OCI-LY1 (cell line): ENCODE measurements at regions not wholly inside any gene's neighbourhood (a gene's known extent, or its start where the extent isn't known, plus 50 kb on each side); places are given as distances from the start of the nearest gene placed in this dataset.

Source experiments
- H2AFZ ChIP-seq: fragments of 200-600 bp; sonication (generic), shearing (Covaris generic); 2 replicates; pipeline ENCODE4 v1.6.0; 2014; ENCODE audit warnings: antibody characterized with exemption, mild to moderate bottlenecking, low read length
- H3F3A ChIP-seq: fragments of 200-600 bp; sonication (generic), shearing (Covaris generic); 2 replicates; pipeline ENCODE4 v1.6.0; 2014; ENCODE audit warnings: mild to moderate bottlenecking, antibody characterized with exemption, low read length, moderate library complexity; ENCODE audit not compliant: insufficient read depth
- H3K27ac ChIP-seq: fragments of 200-600 bp; sonication (generic); 2 replicates; pipeline ENCODE4 v1.5.1; 2014; ENCODE audit warnings: low read length, mixed run types, mild to moderate bottlenecking, low read depth; ENCODE audit not compliant: poor library complexity, severe bottlenecking
- H3K27me3 ChIP-seq: fragments of 200-600 bp; sonication (generic); 2 replicates; pipeline ENCODE4 v1.6.0; 2014; ENCODE audit warnings: antibody characterized with exemption, mild to moderate bottlenecking, low read length, moderate library complexity; ENCODE audit not compliant: insufficient read depth
- H3K36me3 ChIP-seq: fragments of 200-600 bp; sonication (generic); 2 replicates; pipeline ENCODE4 v1.6.1; 2014; ENCODE audit warnings: mild to moderate bottlenecking, antibody characterized with exemption, low read length, moderate library complexity, mixed read lengths; ENCODE audit not compliant: insufficient read depth
- H3K4me1 ChIP-seq: fragments of 200-600 bp; sonication (generic); 2 replicates; pipeline ENCODE4 v1.5.1; 2014; ENCODE audit warnings: mild to moderate bottlenecking, low read length, moderate library complexity; ENCODE audit not compliant: insufficient read depth, severe bottlenecking
- H3K4me2 ChIP-seq: fragments of 200-600 bp; sonication (generic), shearing (Covaris generic); 2 replicates; pipeline ENCODE4 v1.6.1; 2014; ENCODE audit warnings: low read length
- H3K4me3 ChIP-seq: fragments of 200-600 bp; sonication (generic); 2 replicates; pipeline ENCODE4 v1.5.1; 2014; ENCODE audit warnings: low read length, low read depth, mild to moderate bottlenecking, mixed read lengths; ENCODE audit not compliant: poor library complexity, severe bottlenecking
- H3K79me2 ChIP-seq: fragments of 200-600 bp; shearing (Covaris generic); 2 replicates; pipeline ENCODE4 v1.6.1; 2016; ENCODE audit warnings: mixed run types, low read length, mixed read lengths; ENCODE audit not compliant: insufficient read depth
- H3K9ac ChIP-seq: fragments of 200-600 bp; sonication (generic), shearing (Covaris generic); 2 replicates; pipeline ENCODE4 v1.6.1; 2014; ENCODE audit warnings: mild to moderate bottlenecking, low read length, mixed read lengths
- H3K9me2 ChIP-seq: fragments of 200-600 bp; sonication (generic), shearing (Covaris generic); 2 replicates; pipeline ENCODE4 v1.6.1; 2014; ENCODE audit warnings: low read depth, mild to moderate bottlenecking, low read length, mixed read lengths
- H3K9me3 ChIP-seq: fragments of 200-600 bp; shearing (Covaris generic); 2 replicates; pipeline ENCODE4 v1.6.1; 2014; ENCODE audit warnings: low read length, mixed read lengths
- H4K20me1 ChIP-seq: fragments of 200-600 bp; sonication (generic), shearing (Covaris generic); 2 replicates; pipeline ENCODE4 v1.6.0; 2016; ENCODE audit warnings: mild to moderate bottlenecking, low read length; ENCODE audit not compliant: insufficient read depth
- EZH2 ChIP-seq: fragments of 200-600 bp; sonication (generic), shearing (Covaris generic); IDR thresholded peaks from 2 replicates; pipeline ENCODE4 v1.8.0; 2017; ENCODE audit warnings: borderline replicate concordance, mixed run types, mild to moderate bottlenecking, antibody characterized with exemption, low read length, moderate library complexity, mixed read lengths
- TF ChIP-seq, protein P1 (sequence below): fragments of 200-600 bp; sonication (generic), shearing (Covaris generic); IDR thresholded peaks from 2 replicates; pipeline ENCODE4 v1.5.1; 2017; ENCODE audit warnings: mild to moderate bottlenecking, antibody characterized with exemption, low read length, moderate library complexity, mixed read lengths

DNA sequence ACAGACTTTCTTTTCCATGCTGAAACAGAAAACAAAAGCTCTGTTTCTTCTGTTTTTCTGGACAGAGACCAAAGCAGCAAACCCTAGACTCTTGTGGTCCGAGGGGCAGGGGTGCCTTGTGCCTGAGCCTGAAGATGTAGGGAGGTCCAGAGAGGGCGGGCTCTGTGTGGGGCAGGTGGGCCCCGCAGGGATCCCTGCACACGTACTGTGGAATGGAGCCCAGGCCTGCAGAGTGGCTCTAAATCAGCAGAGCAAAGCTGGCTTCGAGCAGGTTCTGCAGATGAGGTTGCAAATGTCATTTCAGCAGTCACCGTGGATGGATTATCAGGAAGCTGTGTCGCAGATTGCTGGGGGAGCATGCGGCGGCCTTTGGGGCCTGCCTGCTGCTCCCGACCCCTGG is 438.6 kb downstream of the RNF144A start:
- Histone ChIP-seq H3K36me3 (no peaks in the 10 kb centered on the region), H3K79me2 (no peaks in the 10 kb centered on the region), H3K9me2 (no peaks in the 10 kb centered on the region), H3K9ac (no peak overlapping the region), H3K4me3 (no peak overlapping the region), H3K4me1 (no peaks in the 10 kb centered on the region), H3F3A (no peaks in the 10 kb centered on the region), H3K27me3 (no peaks in the 10 kb centered on the region; the same call in 1 of the 2 replicates), H4K20me1 (no peaks in the 10 kb centered on the region), H2AFZ (no peak overlapping the region), H3K27ac (no peak overlapping the region), H3K9me3 (no peaks in the 10 kb centered on the region), H3K4me2 (no peak overlapping the region)
- no peak for TF ChIP-seq EZH2

DNA sequence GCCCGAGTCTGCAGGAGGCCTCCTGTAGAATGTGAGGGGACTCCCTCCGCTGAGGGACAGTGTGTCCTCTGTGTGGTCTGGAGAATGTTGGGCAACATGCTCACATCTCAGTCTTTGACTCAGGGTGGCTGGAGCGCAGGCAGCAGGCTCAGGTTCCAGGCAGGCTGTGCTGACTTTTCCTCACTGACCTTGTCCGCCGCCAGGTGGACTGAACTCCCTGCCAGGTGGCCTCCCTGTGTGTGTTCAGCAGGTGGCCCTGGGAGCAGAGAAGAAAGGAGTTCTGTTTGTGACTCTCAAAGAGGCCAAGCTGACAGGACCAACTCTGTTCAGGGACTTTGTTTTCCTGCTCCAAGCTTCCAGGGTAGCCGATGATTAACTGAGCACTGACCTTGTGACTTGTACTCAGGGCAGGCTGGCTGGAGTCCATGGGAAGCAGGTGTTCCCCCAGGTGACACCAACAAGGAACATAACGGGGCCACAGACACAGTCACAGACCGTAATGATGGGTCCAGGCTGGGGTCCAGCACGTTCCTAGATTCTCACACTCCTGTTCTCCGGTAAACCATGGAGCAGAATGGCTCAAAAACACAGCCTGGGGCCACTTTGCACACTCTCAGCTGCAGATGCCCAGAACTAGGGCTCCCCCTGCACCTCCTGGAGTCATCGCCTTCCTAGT is 439.8 kb downstream of the RNF144A start:
- Histone ChIP-seq H3K36me3 (no peaks in the 10 kb centered on the region), H3K4me3 (no peak overlapping the region), H3F3A (no peaks in the 10 kb centered on the region), H3K27me3 (no peaks in the 10 kb centered on the region; the same call in 1 of the 2 replicates), H3K9me3 (no peaks in the 10 kb centered on the region), H4K20me1 (no peaks in the 10 kb centered on the region), H3K4me2 (no peak overlapping the region), H3K27ac (no peak overlapping the region), H3K9me2 (no peaks in the 10 kb centered on the region), H3K79me2 (no peaks in the 10 kb centered on the region), H3K4me1 (no peaks in the 10 kb centered on the region), H2AFZ (no peak overlapping the region), H3K9ac (no peak overlapping the region)
- TF ChIP-seq EZH2, result no peak
- TF ChIP-seq, protein P1, sequence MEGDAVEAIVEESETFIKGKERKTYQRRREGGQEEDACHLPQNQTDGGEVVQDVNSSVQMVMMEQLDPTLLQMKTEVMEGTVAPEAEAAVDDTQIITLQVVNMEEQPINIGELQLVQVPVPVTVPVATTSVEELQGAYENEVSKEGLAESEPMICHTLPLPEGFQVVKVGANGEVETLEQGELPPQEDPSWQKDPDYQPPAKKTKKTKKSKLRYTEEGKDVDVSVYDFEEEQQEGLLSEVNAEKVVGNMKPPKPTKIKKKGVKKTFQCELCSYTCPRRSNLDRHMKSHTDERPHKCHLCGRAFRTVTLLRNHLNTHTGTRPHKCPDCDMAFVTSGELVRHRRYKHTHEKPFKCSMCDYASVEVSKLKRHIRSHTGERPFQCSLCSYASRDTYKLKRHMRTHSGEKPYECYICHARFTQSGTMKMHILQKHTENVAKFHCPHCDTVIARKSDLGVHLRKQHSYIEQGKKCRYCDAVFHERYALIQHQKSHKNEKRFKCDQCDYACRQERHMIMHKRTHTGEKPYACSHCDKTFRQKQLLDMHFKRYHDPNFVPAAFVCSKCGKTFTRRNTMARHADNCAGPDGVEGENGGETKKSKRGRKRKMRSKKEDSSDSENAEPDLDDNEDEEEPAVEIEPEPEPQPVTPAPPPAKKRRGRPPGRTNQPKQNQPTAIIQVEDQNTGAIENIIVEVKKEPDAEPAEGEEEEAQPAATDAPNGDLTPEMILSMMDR, result no peak

DNA sequence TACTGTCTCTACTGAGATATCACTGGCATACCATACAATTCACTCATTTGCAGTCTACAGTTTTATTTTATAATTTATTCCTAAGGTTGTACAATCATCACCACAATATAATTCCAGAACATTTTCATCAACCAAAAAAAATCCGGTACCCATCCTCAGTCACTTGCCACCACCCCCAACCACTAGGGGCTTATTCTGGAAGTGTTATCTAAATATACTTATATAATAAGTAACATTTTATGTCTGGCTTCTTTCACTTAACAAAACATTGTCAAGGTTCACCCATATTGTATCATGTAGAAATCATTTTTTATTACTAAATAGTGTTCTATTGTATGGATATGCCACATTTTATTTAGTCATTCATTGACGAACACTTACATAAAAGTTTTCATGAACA is 440.8 kb downstream of the RNF144A start:
- Histone ChIP-seq H3K9me3 (no peaks in the 10 kb centered on the region), H3K4me2 (no peak overlapping the region), H3K4me3 (no peak overlapping the region), H3K27me3 (no peaks in the 10 kb centered on the region; the same call in 1 of the 2 replicates), H3K79me2 (no peaks in the 10 kb centered on the region), H3K27ac (no peak overlapping the region), H2AFZ (no peak overlapping the region), H3K36me3 (no peaks in the 10 kb centered on the region), H3K9ac (no peak overlapping the region), H3F3A (no peaks in the 10 kb centered on the region), H3K9me2 (no peaks in the 10 kb centered on the region), H4K20me1 (no peaks in the 10 kb centered on the region), H3K4me1 (no peaks in the 10 kb centered on the region)
- TF ChIP-seq, protein P1, result no peak
- TF ChIP-seq EZH2, result no peak
